OCI-LY1 (cell line): ENCODE measurements at regions not wholly inside any gene's neighbourhood (a gene's known extent, or its start where the extent isn't known, plus 50 kb on each side); places are given as distances from the start of the nearest gene placed in this dataset.

Experiments
- EZH2 ChIP-seq: fragments of 200-600 bp; sonication (generic), shearing (Covaris generic); IDR thresholded peaks from 2 replicates; pipeline ENCODE4 v1.8.0; 2017; ENCODE audit warnings: borderline replicate concordance, mixed run types, mild to moderate bottlenecking, antibody characterized with exemption, low read length, moderate library complexity, mixed read lengths
- TF ChIP-seq, protein P1 (sequence below): fragments of 200-600 bp; sonication (generic), shearing (Covaris generic); IDR thresholded peaks from 2 replicates; pipeline ENCODE4 v1.5.1; 2017; ENCODE audit warnings: mild to moderate bottlenecking, antibody characterized with exemption, low read length, moderate library complexity, mixed read lengths

DNA sequence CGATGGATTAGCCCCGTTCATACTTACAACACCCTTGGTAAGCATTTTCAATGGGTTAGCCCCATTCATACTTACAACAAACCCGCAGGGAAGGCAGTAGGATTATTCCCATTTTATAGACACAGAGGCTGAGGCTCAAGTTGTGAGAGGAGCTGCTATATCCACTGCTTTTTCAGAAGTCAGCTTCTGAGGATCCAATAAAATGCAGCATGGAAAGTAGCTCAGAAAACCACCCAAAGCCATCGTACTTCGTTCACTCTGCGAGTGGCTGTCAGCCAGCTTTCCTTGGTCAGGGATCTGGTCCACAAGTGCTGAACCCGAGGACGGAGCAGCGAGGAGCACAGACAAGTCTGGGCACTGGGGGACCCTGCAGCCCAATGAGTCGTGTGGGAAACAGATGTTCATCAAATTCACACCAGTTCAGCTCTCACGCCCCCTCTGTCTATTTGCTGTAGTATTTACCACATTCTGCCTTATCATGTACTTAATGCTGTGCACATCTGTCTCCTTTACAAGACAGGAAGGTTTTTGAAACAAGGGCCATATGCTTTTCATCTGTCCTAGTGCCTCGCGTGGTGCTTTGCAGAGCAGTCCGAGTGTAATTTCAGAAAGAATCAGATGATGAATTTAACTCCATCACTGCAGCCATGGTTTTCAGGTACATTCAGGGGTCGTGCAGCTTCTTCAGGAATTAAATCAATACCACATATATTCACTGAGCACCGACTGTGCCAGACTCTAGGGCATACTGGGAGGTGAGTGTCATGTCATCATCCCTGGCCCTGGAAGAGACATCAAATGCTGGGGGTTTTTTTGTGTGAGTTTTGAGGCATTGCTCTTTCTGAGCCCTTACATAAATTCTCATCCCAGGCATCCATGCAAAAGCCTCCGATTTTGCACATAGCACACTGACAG, 256.9 kb downstream of the CDH26 start:
- TF ChIP-seq, protein P1, sequence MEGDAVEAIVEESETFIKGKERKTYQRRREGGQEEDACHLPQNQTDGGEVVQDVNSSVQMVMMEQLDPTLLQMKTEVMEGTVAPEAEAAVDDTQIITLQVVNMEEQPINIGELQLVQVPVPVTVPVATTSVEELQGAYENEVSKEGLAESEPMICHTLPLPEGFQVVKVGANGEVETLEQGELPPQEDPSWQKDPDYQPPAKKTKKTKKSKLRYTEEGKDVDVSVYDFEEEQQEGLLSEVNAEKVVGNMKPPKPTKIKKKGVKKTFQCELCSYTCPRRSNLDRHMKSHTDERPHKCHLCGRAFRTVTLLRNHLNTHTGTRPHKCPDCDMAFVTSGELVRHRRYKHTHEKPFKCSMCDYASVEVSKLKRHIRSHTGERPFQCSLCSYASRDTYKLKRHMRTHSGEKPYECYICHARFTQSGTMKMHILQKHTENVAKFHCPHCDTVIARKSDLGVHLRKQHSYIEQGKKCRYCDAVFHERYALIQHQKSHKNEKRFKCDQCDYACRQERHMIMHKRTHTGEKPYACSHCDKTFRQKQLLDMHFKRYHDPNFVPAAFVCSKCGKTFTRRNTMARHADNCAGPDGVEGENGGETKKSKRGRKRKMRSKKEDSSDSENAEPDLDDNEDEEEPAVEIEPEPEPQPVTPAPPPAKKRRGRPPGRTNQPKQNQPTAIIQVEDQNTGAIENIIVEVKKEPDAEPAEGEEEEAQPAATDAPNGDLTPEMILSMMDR, result no peak
- TF ChIP-seq EZH2, result no peak
